Naive thymus-derived CD8-positive, alpha-beta T cell (primary cell): ENCODE measurements at regions not wholly inside any gene's neighbourhood (a gene's known extent, or its start where the extent isn't known, plus 50 kb on each side); places are given as distances from the start of the nearest gene placed in this dataset.

ENCODE experiments used
- ATAC-seq, 2 donors: fragments of 150-1000 bp; cut with Tn5 transposase in 1 of 2; sonication (Bioruptor Pico), chemical (Tn5 transposase) in 1 of 2; 1 replicate in 1 of 2; 2 replicates in 1 of 2; pipeline ENCODE4 v1.10.0; 2021; ENCODE audit warnings: mild to moderate bottlenecking in 2 of 2, moderate library complexity in 2 of 2
- POLR2A ChIA-PET: fragments of 350-600 bp; sonication (Branson Sonifier 250); formaldehyde crosslinking; loops from one replicate; lab custom pipeline; 2021; ENCODE audit warnings: antibody characterized with exemption; lab: Charles Lee
- DNase-seq, 10 donors: peaks; one replicate each; pipeline versions ENCODE4 v3.0.0 to v3.0.0-alpha.2; 2020 to 2022
- H3K27ac Mint-ChIP-seq, 10 donors: one replicate each; pipeline ENCODE4 v1.8.0; 2020 to 2022; ENCODE audit warnings: mild to moderate bottlenecking in 10 of 10, mixed read lengths in 10 of 10, moderate library complexity in 4 of 10, inconsistent platforms in 1 of 10
- H3K27me3 Mint-ChIP-seq, 5 donors: one replicate each; pipeline ENCODE4 v1.8.0; 2021 to 2022; ENCODE audit warnings: mixed read lengths in 5 of 5
- H3K36me3 Mint-ChIP-seq, 3 donors: one replicate each; pipeline ENCODE4 v1.8.0; 2020 to 2022; ENCODE audit warnings: mixed read lengths in 3 of 3, mild to moderate bottlenecking in 2 of 3, inconsistent platforms in 1 of 3
- H3K4me1 Mint-ChIP-seq, 4 donors: one replicate each; pipeline ENCODE4 v1.8.0; 2021 to 2022; ENCODE audit warnings: mixed read lengths in 4 of 4
- H3K4me3 Mint-ChIP-seq, 10 donors: one replicate each; pipeline ENCODE4 v1.8.0; 2020 to 2022; ENCODE audit warnings: mild to moderate bottlenecking in 10 of 10, mixed read lengths in 10 of 10, moderate library complexity in 6 of 10, inconsistent platforms in 1 of 10
- H3K9me3 Mint-ChIP-seq, 9 donors: one replicate each; pipeline ENCODE4 v1.8.0; 2020 to 2022; ENCODE audit warnings: mixed read lengths in 9 of 9, mild to moderate bottlenecking in 3 of 9, inconsistent platforms in 1 of 9, moderate library complexity in 1 of 9

- POLR2A ChIA-PET, result no interaction called here
- Mint-ChIP-seq H3K27me3 (peaks cover 0 to 25% (median 3%) of the 10 kb centered on the region in 5 donors), H3K4me3 (no peak overlapping the region), H3K27ac (no peak overlapping the region), H3K36me3 (no peaks in the 10 kb centered on the region), H3K9me3 (peaks cover 0 to 10% (median 0%) of the 10 kb centered on the region in 9 donors), H3K4me1 (no peaks in the 10 kb centered on the region)
- DNase-seq (no peak), ATAC-seq (no peak)
These were observed 239.1 kb upstream of the NRP1 start for GRCh38 chr10:33573606-33574005.

DNA sequence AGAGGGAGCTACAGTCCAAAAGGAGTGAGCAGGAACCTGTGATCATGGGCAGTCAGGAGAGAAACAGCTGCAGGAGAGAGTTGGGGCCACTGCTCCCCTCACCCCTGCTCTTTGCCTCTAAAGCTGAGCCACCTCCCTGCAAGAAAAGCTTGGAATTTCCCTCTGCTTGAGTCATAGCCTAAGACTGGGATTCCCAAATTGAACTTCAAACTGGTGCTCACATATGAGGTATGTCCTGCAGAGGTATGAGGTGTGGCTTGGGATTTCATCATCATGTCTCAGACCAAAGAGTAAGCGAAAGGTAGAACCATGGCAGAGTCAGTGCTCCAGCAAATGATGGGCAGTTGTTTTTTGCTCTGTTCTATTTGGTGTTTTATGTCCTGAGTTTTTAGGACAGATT, 237.1 kb upstream of the NRP1 start:
- no peak overlapping the region for H3K4me3 Mint-ChIP-seq

DNA sequence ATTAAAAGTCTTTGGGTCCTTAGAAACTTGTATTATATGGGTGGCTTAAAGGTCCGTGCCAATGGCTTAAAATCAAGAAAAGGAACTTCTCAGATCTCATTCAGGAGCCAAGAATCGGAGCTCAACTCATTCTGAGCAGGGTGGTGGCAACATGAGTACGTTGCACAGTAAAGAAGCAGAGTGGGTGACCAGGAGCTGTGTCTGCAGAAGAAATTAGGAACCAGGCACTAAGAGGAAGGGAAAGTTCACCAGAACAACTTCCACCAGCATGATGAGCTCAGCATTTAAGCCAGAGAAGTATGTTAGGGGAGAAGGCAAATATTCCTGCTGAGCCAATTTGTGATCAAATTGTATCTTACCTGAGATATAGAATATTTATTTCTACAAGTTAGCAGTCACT, 236.0 kb upstream of the NRP1 start:
- DNase-seq (no peak), ATAC-seq (no peak)
- H3K9me3 Mint-ChIP-seq, result peaks cover 0 to 7% (median 0%) of the 10 kb centered on the region in 9 donors
- peaks cover 0 to 15% (median 5%) of the 10 kb centered on the region in 5 donors for H3K27me3 Mint-ChIP-seq
- no peak overlapping the region for H3K4me3 Mint-ChIP-seq
- POLR2A ChIA-PET, result no interaction called here
- no peaks in the 10 kb centered on the region for H3K36me3 Mint-ChIP-seq
- H3K4me1 Mint-ChIP-seq, result no peaks in the 10 kb centered on the region
- no peak overlapping the region for H3K27ac Mint-ChIP-seq

More for the DNA sequence above, 237.1 kb upstream of the NRP1 start:
- H3K4me1 Mint-ChIP-seq, result no peaks in the 10 kb centered on the region
- DNase-seq (no peak), ATAC-seq (no peak)
- no peaks in the 10 kb centered on the region for H3K36me3 Mint-ChIP-seq
- peaks cover 0 to 10% (median 0%) of the 10 kb centered on the region in 9 donors for H3K9me3 Mint-ChIP-seq
- no peak overlapping the region for H3K27ac Mint-ChIP-seq
- POLR2A ChIA-PET, result no interaction called here
- H3K27me3 Mint-ChIP-seq, result peaks cover 0 to 21% (median 3%) of the 10 kb centered on the region in 5 donors

DNA sequence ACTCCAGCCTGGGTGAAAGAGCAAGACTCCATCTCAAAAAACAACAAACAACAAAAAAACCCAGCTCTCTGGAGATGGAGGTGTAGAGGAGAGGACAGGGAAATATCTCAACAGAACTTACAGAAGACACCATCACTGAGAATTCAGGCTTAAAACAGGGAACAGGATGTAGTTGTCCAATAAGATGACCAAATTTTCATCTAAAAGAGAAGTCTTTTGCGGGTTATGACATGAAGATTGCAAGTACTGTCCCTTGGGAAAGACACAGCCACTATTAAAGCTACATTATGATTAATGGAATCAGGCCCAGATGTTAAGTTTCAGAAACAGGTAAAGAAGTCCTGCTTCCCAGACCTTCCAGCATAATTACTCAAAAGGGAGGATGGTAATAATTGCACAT, 235.2 kb upstream of the NRP1 start:
- Mint-ChIP-seq H3K4me3 (no peak overlapping the region), H3K36me3 (no peaks in the 10 kb centered on the region), H3K27me3 (peaks cover 0 to 10% (median 5%) of the 10 kb centered on the region in 5 donors), H3K27ac (no peak overlapping the region), H3K9me3 (no peaks in the 10 kb centered on the region), H3K4me1 (no peaks in the 10 kb centered on the region)
- POLR2A ChIA-PET, result no interaction called here
- DNase-seq (no peak), ATAC-seq (no peak)

DNA sequence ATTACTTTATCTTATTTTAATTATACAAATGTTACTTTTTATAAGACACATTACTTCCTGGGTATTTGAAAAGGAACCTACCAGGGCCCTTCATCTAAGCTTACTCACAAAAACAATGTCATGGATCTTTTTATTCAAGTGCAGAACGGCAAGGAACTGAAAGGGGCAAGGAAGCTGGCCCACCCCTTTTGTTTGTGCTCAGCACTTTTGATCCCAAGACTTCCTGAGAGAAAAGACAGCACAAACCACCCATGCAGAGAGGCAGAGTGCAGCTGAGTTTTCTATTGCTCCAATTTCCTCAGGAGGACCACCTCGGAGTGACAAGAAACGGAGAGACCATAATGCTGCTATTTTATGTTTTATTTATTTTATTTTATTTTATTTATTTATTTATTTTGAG, 232.0 kb upstream of the NRP1 start:
- Mint-ChIP-seq H3K4me1 (no peaks in the 10 kb centered on the region), H3K27me3 (peaks cover 0 to 16% (median 13%) of the 10 kb centered on the region in 5 donors), H3K9me3 (peaks cover 0 to 2% (median 0%) of the 10 kb centered on the region in 9 donors), H3K4me3 (no peak overlapping the region), H3K27ac (no peak overlapping the region), H3K36me3 (no peaks in the 10 kb centered on the region)
- DNase-seq (no peak), ATAC-seq (no peak)
- POLR2A ChIA-PET, result no interaction called here

GRCh38 chr10:33566001-33566400, 231.5 kb upstream of the NRP1 start:
- DNase-seq (no peak), ATAC-seq (no peak)
- no peak overlapping the region for H3K27ac Mint-ChIP-seq
- POLR2A ChIA-PET, result no interaction called here
- H3K27me3 Mint-ChIP-seq, result peaks cover 0 to 20% (median 15%) of the 10 kb centered on the region in 5 donors
- peaks cover 0 to 3% (median 0%) of the 10 kb centered on the region in 9 donors for H3K9me3 Mint-ChIP-seq
- no peak overlapping the region for H3K4me3 Mint-ChIP-seq
- no peaks in the 10 kb centered on the region for H3K4me1 Mint-ChIP-seq
- H3K36me3 Mint-ChIP-seq, result no peaks in the 10 kb centered on the region

DNA sequence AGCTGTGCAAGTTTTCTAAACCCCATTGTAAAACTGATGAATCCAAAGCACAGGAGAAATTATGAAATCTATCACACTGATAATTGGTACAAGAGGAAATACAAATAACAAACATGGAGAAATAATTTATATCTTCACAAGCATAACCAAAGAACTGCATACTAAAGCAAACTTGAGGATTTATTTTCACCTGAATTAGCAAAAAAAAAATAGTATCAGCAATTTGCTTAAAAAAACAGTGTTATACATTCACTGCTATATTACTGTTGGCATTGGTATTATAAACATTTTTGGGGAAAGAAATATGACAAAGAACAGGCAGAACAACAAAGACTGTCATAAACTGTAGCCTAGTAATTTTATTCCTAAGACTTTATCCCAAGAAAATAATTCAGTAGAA, 230.8 kb upstream of the NRP1 start:
- Mint-ChIP-seq H3K27me3 (peaks cover 2 to 28% (median 13%) of the 10 kb centered on the region in 5 donors), H3K27ac (no peak overlapping the region), H3K36me3 (no peaks in the 10 kb centered on the region), H3K9me3 (peaks cover 0 to 3% (median 0%) of the 10 kb centered on the region in 9 donors), H3K4me1 (no peaks in the 10 kb centered on the region), H3K4me3 (no peak overlapping the region)
- POLR2A ChIA-PET, result no interaction called here
- ATAC-seq (no peak), DNase-seq (no peak)

DNA sequence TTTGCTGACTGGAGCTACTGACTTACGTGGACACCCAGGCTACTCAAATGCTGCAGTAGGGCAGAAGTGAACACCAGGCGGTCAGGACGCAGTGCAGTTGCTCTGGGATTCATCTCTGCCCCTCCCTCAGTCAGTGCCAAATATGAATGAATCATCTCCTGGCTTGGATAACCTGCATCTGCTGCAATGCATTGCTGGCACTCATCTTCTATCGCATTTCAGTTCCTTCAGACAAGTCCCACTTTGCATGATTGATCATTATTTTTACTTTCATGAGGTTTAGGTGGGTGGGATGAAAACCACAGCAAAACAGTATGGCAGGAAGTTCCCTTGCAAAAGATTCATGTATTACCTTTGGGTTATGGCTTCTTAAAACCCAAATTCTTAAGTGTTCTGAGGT, 224.6 kb upstream of the NRP1 start:
- POLR2A ChIA-PET, result no interaction called here
- DNase-seq (no peak), ATAC-seq (no peak)
- peaks cover 0 to 5% (median 2%) of the 10 kb centered on the region in 4 donors for H3K4me1 Mint-ChIP-seq
- H3K27me3 Mint-ChIP-seq, result peaks cover 10 to 46% (median 16%) of the 10 kb centered on the region in 5 donors
- H3K9me3 Mint-ChIP-seq, result peaks cover 0 to 3% (median 0%) of the 10 kb centered on the region in 9 donors
- no peak overlapping the region for H3K27ac Mint-ChIP-seq
- no peaks in the 10 kb centered on the region for H3K36me3 Mint-ChIP-seq
- no peak overlapping the region for H3K4me3 Mint-ChIP-seq

DNA sequence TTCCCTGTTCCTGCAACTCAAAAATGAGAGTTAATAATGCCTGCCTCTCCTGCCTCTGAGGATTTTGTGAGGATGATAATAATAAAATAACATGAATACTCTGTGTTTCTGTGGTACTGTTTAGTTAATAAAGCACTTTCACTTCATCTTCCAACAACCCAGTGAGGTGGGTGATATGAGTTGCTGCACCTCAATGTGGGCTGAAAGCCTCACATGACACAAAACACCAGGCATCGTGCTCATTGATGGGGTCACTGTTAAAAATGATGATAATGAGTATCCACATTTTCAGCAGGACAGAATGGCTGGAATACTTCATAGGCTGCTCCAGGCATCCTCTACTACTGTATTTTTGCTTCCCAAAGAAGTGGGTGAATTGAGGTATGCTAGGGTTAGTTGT, 222.8 kb upstream of the NRP1 start:
- Mint-ChIP-seq H3K36me3 (no peaks in the 10 kb centered on the region), H3K9me3 (peaks cover 0 to 3% (median 0%) of the 10 kb centered on the region in 9 donors), H3K27ac (no peak overlapping the region), H3K4me3 (no peak overlapping the region), H3K4me1 (peaks cover 0 to 5% (median 2%) of the 10 kb centered on the region in 4 donors), H3K27me3 (peaks cover 10 to 35% (median 21%) of the 10 kb centered on the region in 5 donors)
- POLR2A ChIA-PET, result no interaction called here
- ATAC-seq (no peak), DNase-seq (no peak)

DNA sequence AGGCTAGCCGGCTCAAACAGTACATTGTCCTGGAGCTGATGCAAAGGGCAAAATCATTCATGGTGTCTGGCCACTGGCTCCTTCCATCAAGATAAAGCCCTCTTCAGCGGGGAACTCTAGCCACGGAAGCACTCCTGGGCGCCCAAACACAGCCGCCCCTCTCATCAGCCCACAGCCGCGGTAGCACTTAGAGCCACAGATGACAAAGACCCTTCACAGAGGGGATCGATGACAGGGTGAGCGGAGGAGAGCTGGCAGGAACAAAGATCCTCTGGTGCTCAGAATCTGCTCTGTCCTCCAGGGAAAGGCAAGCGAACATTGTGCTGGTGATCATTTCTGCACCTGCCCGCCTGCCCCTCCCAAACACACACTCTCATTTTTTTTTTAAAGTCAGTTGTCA, 222.2 kb upstream of the NRP1 start:
- Mint-ChIP-seq H3K36me3 (no peaks in the 10 kb centered on the region), H3K4me1 (peaks cover 0 to 5% (median 2%) of the 10 kb centered on the region in 4 donors), H3K27ac (no peak overlapping the region), H3K27me3 (peaks cover 11 to 32% (median 23%) of the 10 kb centered on the region in 5 donors), H3K4me3 (no peak overlapping the region), H3K9me3 (peaks cover 0 to 3% (median 0%) of the 10 kb centered on the region in 9 donors)
- POLR2A ChIA-PET, result no interaction called here
- ATAC-seq (no peak), DNase-seq (no peak)

DNA sequence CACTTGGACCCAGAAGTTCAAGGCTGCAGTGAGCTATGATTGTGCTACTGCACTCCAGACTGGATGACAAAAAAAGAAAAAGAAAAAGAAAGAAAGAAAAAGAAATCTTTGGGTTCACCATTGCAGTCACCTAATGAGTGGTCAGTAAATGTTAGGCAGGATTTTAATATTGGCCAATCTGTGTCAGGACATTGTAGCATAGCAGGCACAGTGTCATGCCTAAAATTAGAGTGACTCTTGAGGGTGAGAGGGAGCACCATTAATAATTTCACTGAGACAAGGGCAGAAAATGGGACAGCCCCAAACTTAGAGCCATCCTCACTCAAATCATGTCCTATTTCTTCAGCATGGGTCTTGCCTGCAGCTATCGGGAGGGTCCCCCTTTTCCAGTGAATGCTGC, 221.6 kb upstream of the NRP1 start:
- Mint-ChIP-seq H3K27me3 (peaks cover 9 to 27% (median 18%) of the 10 kb centered on the region in 5 donors), H3K9me3 (peaks cover 0 to 2% (median 0%) of the 10 kb centered on the region in 9 donors), H3K4me1 (peaks cover 0 to 5% (median 2%) of the 10 kb centered on the region in 4 donors), H3K4me3 (no peak overlapping the region), H3K36me3 (no peaks in the 10 kb centered on the region), H3K27ac (no peak overlapping the region)
- no peak for DNase-seq
- no peak for ATAC-seq
- POLR2A ChIA-PET, result no interaction called here

GRCh38 chr10:33553748-33554571, 219.5 kb upstream of the NRP1 start:
- H3K9me3 Mint-ChIP-seq, result peaks cover 0 to 2% (median 0%) of the 10 kb centered on the region in 9 donors
- no peak overlapping the region for H3K4me3 Mint-ChIP-seq
- ATAC-seq (no peak), DNase-seq (no peak)
- peaks cover 15 to 36% (median 28%) of the 10 kb centered on the region in 5 donors for H3K27me3 Mint-ChIP-seq
- POLR2A ChIA-PET, result no interaction called here
- H3K4me1 Mint-ChIP-seq, result peaks cover 0 to 1% (median 0%) of the 10 kb centered on the region in 4 donors
- H3K36me3 Mint-ChIP-seq, result peaks cover 0 to 8% (median 0%) of the 10 kb centered on the region in 3 donors
- H3K27ac Mint-ChIP-seq, result no peak overlapping the region

- no peak overlapping the region for H3K27ac Mint-ChIP-seq
- peaks cover 0 to 2% (median 0%) of the 10 kb centered on the region in 9 donors for H3K9me3 Mint-ChIP-seq
- H3K4me3 Mint-ChIP-seq, result no peak overlapping the region
- H3K36me3 Mint-ChIP-seq, result peaks cover 0 to 8% (median 0%) of the 10 kb centered on the region in 3 donors
- H3K4me1 Mint-ChIP-seq, result no peaks in the 10 kb centered on the region
- DNase-seq, result no peak
- peaks cover 14 to 41% (median 25%) of the 10 kb centered on the region in 5 donors for H3K27me3 Mint-ChIP-seq
- POLR2A ChIA-PET, result no interaction called here
- no peak for ATAC-seq
These were observed 217.8 kb upstream of the NRP1 start for GRCh38 chr10:33552290-33552689.
